Endothelial cell of umbilical vein (primary cell): ENCODE measurements at regions not wholly inside any gene's neighbourhood (a gene's known extent, or its start where the extent isn't known, plus 50 kb on each side); places are given as distances from the start of the nearest gene placed in this dataset.

Experiments
- BruUV-seq: library from RNA; stranded (reverse); fragments of 400-500 nt; replicated peaks from 2 replicates; lab custom pipeline; 2021; lab: Mats Ljungman, UMichigan
- CTCF ChIA-PET: fragments of 300-600, 350-600 bp; sonication (Branson Sonifier 250); formaldehyde crosslinking; loops from one replicate; lab custom pipeline; 2021; ENCODE audit warnings: antibody characterized with exemption, inconsistent platforms; lab: Charles Lee
- POLR2A ChIA-PET: fragments of 300-600, 350-600 bp; sonication (Branson Sonifier 250); formaldehyde crosslinking; loops from one replicate; lab custom pipeline; 2021; ENCODE audit warnings: antibody characterized with exemption, inconsistent platforms; lab: Charles Lee
- DNase-seq: peaks from one replicate; pipeline ENCODE4 v3.0.0-alpha.2; 2011; ENCODE audit warnings: low read depth, low spot score
- FAIRE-seq: peaks from 2 replicates; lab custom pipeline; 2011; peaks lifted over from hg19 to GRCh38; lab: Jason Lieb, UNC
- H2AFZ ChIP-seq: 2 replicates; pipeline ENCODE4 v1.6.0; 2012; ENCODE audit warnings: low read depth, low read length, control low read depth, inconsistent platforms
- H3K27ac ChIP-seq: 2 replicates; pipeline ENCODE4 v1.5.1; 2011; ENCODE audit warnings: low read depth, mild to moderate bottlenecking, control low read depth, low read length, moderate library complexity; ENCODE audit not compliant: insufficient read depth
- H3K27me3 ChIP-seq, 2 experiments: 2 replicates each; pipeline versions ENCODE4 v1.6.0 to v1.6.1; 2011; ENCODE audit warnings: low read length in 2 of 2, mixed read lengths in 1 of 2; ENCODE audit not compliant: control insufficient read depth in 2 of 2, insufficient read depth in 2 of 2
- H3K36me3 ChIP-seq, 2 experiments: 2 replicates in 1 of 2; 3 replicates in 1 of 2; pipeline ENCODE4 v1.5.1; 2011; ENCODE audit warnings: low read length in 2 of 2, mild to moderate bottlenecking in 1 of 2, moderate library complexity in 1 of 2; ENCODE audit not compliant: control insufficient read depth in 2 of 2, insufficient read depth in 2 of 2; ENCODE audit errors: extremely low read depth in 1 of 2
- H3K4me1 ChIP-seq: 3 replicates; pipeline ENCODE4 v1.5.1; 2011; ENCODE audit warnings: mild to moderate bottlenecking, low read length; ENCODE audit not compliant: control insufficient read depth, insufficient read depth; ENCODE audit errors: extremely low read depth
- H3K4me2 ChIP-seq: 2 replicates; pipeline ENCODE4 v1.6.1; 2011; ENCODE audit warnings: low read length, control low read depth, mixed read lengths; ENCODE audit not compliant: insufficient read depth
- H3K4me3 ChIP-seq, 3 experiments: fragments of 200-600 bp in 1 of 3; sonication (generic), shearing (Covaris generic) in 1 of 3; replicated peaks in 1 of 3; 2 replicates each; pipeline ENCODE4 v1.5.1; 2011 to 2016; ENCODE audit warnings: control low read depth in 3 of 3, low read length in 3 of 3, mild to moderate bottlenecking in 2 of 3, inconsistent platforms in 1 of 3, low read depth in 1 of 3, moderate library complexity in 1 of 3; ENCODE audit not compliant: insufficient read depth in 1 of 3
- H3K79me2 ChIP-seq: 2 replicates; pipeline ENCODE4 v1.6.0; 2012; ENCODE audit warnings: low read length, inconsistent platforms; ENCODE audit not compliant: control insufficient read depth, insufficient read depth
- H3K9ac ChIP-seq: replicated peaks from 2 replicates; pipeline ENCODE3; 2011; ENCODE audit warnings: low read length, control low read depth; ENCODE audit not compliant: insufficient read depth; ENCODE audit errors: extremely low read depth
- H3K9me1 ChIP-seq: replicated peaks from 3 replicates; pipeline ENCODE4 v1.6.0; 2011; ENCODE audit warnings: mild to moderate bottlenecking, low read length; ENCODE audit not compliant: control insufficient read depth, insufficient read depth; ENCODE audit errors: extremely low read depth
- H3K9me3 ChIP-seq: replicated peaks from 2 replicates; pipeline ENCODE4 v1.5.1; 2012; ENCODE audit warnings: low read length, inconsistent platforms; ENCODE audit not compliant: control insufficient read depth, insufficient read depth
- H4K20me1 ChIP-seq: replicated peaks from 2 replicates; pipeline ENCODE3; 2011; ENCODE audit warnings: mild to moderate bottlenecking, low read length; ENCODE audit not compliant: control insufficient read depth, insufficient read depth; ENCODE audit errors: extremely low read depth
- EZH2 ChIP-seq: IDR thresholded peaks from 2 replicates; pipeline ENCODE4 v1.6.1; 2012; ENCODE audit warnings: borderline replicate concordance, low read depth, mild to moderate bottlenecking, moderate library complexity, low read length, inconsistent platforms; ENCODE audit not compliant: severe bottlenecking
- FOS ChIP-seq: IDR thresholded peaks from 2 replicates; pipeline ENCODE4 v1.6.1; 2011; ENCODE audit warnings: mild to moderate bottlenecking, low read length, moderate library complexity, borderline replicate concordance; ENCODE audit not compliant: insufficient read depth
- GATA2 ChIP-seq: IDR thresholded peaks from 2 replicates; pipeline ENCODE4 v1.7.0; 2011; ENCODE audit warnings: low read depth, mild to moderate bottlenecking, moderate library complexity, mixed read lengths, low read length; ENCODE audit not compliant: insufficient read length, insufficient read depth
- JUN ChIP-seq: IDR thresholded peaks from 2 replicates; pipeline ENCODE4 v1.6.1; 2011; ENCODE audit warnings: borderline replicate concordance, low read depth; ENCODE audit not compliant: insufficient read length, insufficient read depth
- MYC ChIP-seq: IDR thresholded peaks from one replicate; pipeline ENCODE4 v1.6.1; 2011; ENCODE audit warnings: mild to moderate bottlenecking, low read depth, low read length
- POLR2A ChIP-seq: IDR thresholded peaks from 2 replicates; pipeline ENCODE4 v1.6.1; 2012; ENCODE audit warnings: low read depth, mild to moderate bottlenecking, control low read depth, low read length
- POLR2AphosphoS5 ChIP-seq: IDR thresholded peaks from 2 replicates; pipeline ENCODE4 v1.6.1; 2012; ENCODE audit warnings: low read depth, mild to moderate bottlenecking, control low read depth, low read length, moderate library complexity; ENCODE audit not compliant: insufficient read depth
- dilution Hi-C: fragments of 300-500 bp; cut with MboI; formaldehyde crosslinking; loops from one replicate; pipeline ENCODE4 v1.15.0; 2019; ENCODE audit warnings: low sequenced_read_pairs; ENCODE audit not compliant: extremely low pct_ligation_motif_present
- intact Hi-C: fragments of 100-400 bp; cut with micrococcal nuclease; formaldehyde crosslinking; loops from one replicate; pipeline ENCODE4 v1.10.0; 2022
- TF ChIP-seq, protein P1 (sequence below): IDR thresholded peaks from 2 replicates; pipeline ENCODE4 v1.6.1; 2011; ENCODE audit not compliant: insufficient read depth, insufficient read length
- TF ChIP-seq, protein P2 (sequence below), 2 donors: IDR thresholded peaks; 1 replicate in 1 of 2; 2 replicates in 1 of 2; pipeline ENCODE4 v1.5.1; 2011; ENCODE audit warnings: low read length in 2 of 2, mild to moderate bottlenecking in 2 of 2, moderate library complexity in 2 of 2, control low read depth in 1 of 2, inconsistent platforms in 1 of 2, low read depth in 1 of 2; ENCODE audit not compliant: insufficient read depth in 1 of 2; ENCODE audit errors: extremely low read depth in 1 of 2

DNA sequence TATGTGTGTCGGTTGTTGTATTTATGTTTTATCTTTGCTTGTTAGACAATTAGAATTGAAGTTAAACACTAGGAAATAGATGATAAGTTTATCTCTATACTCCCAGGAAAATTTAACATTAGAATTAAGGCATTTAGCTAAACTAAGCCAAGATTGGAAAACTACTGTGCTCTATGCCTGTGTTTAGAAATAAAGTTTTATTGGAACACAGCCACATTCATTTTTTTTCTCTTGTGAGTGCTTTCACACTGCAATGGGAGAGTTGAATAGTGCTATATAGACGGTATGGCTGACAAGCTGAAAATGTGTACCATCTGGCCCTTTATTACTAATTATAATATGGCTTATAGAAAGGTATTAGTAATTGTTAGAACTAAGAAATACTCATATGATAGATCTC, 186.7 kb upstream of the NUDT6 start:
- no peak for DNase-seq
- H3K4me2 ChIP-seq, result no peak overlapping the region
- H3K79me2 ChIP-seq, result no peaks in the 10 kb centered on the region
- CTCF ChIA-PET, result interaction anchor here (1.5 kb wide), 1 partner anchor 551 kb away, joined by 4 read pairs; no protein-coding TSS in a partner anchor
- H3K4me1 ChIP-seq, result no peaks in the 10 kb centered on the region
- H3K9me3 ChIP-seq, result no peaks in the 10 kb centered on the region
- H3K27ac ChIP-seq, result no peak overlapping the region
- peaks cover 0 to 6% of the 10 kb centered on the region in 2 experiments for H3K36me3 ChIP-seq
- no peaks in the 10 kb centered on the region for H3K9me1 ChIP-seq
- dilution Hi-C loops, result no loop called here
- no TSS peak for BruUV-seq
- FAIRE-seq, result no peak
- POLR2A ChIA-PET, result no interaction called here
- H3K4me3 ChIP-seq, result no peak overlapping the region
- H3K9ac ChIP-seq, result no peak overlapping the region
- intact Hi-C loops, result loop anchor here (10.0 kb wide), 1 partner anchor 656 kb away; no protein-coding TSS in a partner anchor
- no peaks in the 10 kb centered on the region for H3K27me3 ChIP-seq
- TF ChIP-seq EZH2 (no peak), FOS (no peak), POLR2A (no peak), MYC (no peak), POLR2AphosphoS5 (no peak), JUN (no peak), GATA2 (no peak)
- TF ChIP-seq, protein P1, sequence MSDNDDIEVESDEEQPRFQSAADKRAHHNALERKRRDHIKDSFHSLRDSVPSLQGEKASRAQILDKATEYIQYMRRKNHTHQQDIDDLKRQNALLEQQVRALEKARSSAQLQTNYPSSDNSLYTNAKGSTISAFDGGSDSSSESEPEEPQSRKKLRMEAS, result no peak
- TF ChIP-seq, protein P2, sequence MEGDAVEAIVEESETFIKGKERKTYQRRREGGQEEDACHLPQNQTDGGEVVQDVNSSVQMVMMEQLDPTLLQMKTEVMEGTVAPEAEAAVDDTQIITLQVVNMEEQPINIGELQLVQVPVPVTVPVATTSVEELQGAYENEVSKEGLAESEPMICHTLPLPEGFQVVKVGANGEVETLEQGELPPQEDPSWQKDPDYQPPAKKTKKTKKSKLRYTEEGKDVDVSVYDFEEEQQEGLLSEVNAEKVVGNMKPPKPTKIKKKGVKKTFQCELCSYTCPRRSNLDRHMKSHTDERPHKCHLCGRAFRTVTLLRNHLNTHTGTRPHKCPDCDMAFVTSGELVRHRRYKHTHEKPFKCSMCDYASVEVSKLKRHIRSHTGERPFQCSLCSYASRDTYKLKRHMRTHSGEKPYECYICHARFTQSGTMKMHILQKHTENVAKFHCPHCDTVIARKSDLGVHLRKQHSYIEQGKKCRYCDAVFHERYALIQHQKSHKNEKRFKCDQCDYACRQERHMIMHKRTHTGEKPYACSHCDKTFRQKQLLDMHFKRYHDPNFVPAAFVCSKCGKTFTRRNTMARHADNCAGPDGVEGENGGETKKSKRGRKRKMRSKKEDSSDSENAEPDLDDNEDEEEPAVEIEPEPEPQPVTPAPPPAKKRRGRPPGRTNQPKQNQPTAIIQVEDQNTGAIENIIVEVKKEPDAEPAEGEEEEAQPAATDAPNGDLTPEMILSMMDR (IDR thresholded peaks at IDR 0.05; ENCODE audit: extremely low read depth in 1 of 2, insufficient read depth in 1 of 2, low read depth in 1 of 2, low read length in 2 of 2), result no peak
- H2AFZ ChIP-seq, result no peak overlapping the region
- H4K20me1 ChIP-seq, result no peaks in the 10 kb centered on the region
